CD4-positive, alpha-beta T cell treated with Interleukin-17A for 1 hour (primary cell): ENCODE measurements at regions not wholly inside any gene's neighbourhood (a gene's known extent, or its start where the extent isn't known, plus 50 kb on each side); places are given as distances from the start of the nearest gene placed in this dataset.
"Not testable (repeated sequence)": the region's sequence is repeated elsewhere in the genome, so short reads cannot be mapped to it uniquely, and the experiment has no call there.

Experiments used
- DNase-seq: peaks from one replicate; pipeline ENCODE4 v3.0.0-alpha.2; 2020

DNA sequence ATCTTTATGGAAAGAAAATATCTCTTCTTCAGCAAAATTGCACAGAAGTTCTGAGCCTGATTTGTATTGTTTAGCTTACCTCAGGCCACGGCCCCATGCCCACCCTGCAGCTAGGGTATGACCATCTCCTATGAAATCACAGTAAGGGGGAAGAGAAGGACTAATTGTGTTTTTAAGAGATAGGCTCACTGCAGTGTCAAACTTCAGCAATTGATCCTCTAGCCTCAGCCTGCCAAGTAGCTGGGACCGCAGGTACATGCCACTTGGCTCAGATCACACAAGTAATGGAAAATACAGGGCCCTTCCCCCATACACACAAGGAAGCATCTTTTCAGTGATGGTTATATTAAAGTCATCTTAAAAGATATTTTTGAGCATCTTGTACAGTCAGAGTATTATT, 60.0 kb downstream of the DMAC1 start:
- no peak for DNase-seq

- no peak for DNase-seq
These were observed 64.3 kb downstream of the DMAC1 start for GRCh38 chr9:7735311-7735710.

GRCh38 chr9:7730164-7730445, 69.5 kb downstream of the DMAC1 start:
- no peak for DNase-seq

- DNase-seq, result no peak
These were observed 70.0 kb downstream of the DMAC1 start for GRCh38 chr9:7729371-7730163.

GRCh38 chr9:7721291-7721690, 78.3 kb downstream of the DMAC1 start:
- DNase-seq, result no peak

DNA sequence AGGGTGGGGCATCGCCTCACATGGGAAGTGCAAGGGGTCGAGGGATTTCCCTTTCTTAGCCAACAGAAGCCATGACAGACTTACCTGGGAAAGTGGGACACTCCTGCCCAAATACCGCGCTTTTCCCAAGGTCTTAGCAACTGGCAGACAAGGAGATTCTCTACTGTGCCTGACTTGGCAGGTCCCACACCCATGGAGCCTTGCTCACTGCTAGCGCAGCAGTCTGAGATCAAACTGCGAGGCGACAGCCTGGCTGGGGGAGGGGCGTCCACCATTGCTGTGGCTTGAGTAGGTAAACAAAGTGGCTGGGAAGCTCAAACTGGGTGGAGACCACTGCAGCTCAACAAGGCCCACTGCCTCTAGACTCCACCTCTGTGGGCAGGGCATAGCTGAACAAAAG, 86.5 kb downstream of the DMAC1 start:
- not testable (repeated sequence) for DNase-seq

DNA sequence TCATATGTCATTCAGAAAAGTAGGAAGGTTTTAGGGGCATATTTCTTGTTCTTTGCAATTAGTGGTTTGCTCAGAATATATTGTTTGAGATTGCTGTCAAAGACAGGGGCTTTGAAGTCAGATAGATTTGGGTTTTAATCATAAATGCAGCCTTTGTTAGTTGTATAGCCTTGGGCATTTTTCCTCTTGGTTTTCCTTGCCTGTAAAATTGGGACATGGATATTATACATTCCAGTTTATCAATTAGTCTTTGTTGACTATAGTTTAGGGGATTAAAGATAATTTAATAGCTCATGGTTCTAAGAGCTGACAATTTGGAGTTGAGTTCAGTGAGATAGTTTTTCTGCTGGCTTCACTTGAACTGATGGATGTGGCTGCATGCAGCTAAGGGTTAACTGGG, 88.9 kb downstream of the DMAC1 start:
- no peak for DNase-seq

DNA sequence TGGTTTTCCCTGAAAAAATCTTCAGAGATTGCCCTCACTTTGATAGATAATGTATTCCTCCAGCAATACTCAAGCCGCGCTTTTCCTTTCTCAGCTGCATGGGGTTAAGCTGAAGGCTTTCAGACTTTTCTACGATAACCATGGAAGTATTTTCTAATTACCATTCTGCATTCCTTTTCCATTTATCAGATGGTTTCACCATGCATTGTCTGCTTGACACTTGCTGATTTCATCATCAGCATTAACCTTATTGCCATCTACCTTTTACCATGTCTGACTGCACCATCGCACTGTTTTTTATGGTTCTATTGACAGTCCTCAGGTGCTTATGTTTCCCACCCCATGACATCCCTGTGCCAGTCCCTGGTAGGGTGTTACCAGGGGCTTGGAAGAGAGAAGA, 91.6 kb downstream of the DMAC1 start:
- DNase-seq, result no peak

GRCh38 chr9:7704543-7704942, 95.0 kb downstream of the DMAC1 start:
- no peak for DNase-seq

GRCh38 chr9:7691909-7692308, 107.7 kb downstream of the DMAC1 start:
- DNase-seq, result no peak

DNA sequence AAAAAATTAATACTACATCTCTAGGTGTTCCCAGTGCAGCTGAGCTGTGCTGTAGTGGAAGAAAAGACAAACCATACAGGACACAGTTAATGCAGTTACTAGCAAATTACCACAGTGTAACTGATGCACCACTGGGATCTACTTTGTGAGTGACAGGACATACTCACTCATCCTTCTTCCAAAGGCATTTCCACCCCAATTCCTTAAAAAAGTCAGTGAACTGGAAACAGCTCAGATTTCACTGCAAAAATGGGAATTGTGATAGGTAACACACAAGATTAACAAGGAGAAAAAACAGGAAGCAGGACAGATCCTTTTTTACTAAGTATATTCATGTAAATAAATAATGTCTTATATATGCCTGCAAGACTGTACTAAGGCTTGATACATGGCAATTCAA, 109.6 kb downstream of the DMAC1 start:
- DNase-seq, result no peak

DNA sequence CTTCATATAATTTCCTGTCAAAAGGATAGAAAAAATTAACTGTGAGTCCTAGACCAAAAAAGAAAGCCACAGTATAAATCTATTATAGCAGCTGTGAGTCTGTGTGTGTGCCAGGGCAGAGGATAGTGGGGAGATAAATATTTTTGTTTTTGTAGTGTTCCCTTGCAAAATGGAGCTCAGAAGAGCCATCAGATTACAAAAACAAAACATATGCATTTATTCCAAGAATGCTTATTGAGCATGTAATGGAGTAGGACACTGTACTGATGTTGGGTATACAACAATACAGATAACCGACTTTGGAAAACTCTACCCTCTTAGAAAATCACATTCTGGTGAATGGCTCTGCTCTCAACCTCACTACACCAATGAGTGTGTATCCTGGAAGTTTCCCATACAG, 111.0 kb downstream of the DMAC1 start:
- DNase-seq, result no peak

DNA sequence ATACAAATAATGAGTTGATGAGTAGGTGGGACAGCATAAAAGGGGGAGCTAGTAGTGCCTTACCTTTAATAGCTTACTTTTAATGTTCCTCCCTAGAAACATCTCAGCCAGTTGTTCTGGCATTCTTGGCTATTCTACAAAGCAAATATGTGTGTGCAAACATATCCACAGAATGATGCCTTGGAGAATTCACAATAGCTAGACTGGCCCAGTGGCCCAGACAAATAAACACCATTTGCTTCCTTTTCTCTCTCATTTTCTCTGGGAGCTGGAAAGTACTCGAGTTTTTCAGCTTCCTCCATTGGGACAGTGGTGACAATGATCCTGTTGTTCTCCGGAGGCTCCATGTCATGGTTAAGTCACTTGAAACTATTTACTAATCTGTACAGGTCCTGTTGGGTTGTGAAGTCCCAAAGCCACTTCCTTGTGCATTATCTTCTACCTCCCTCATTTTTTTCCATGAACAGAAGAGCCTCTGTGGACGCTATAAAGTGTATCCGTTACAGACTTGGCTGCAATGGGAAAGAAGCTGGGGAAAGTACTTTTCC, 122.9 kb downstream of the DMAC1 start:
- DNase-seq, result no peak

GRCh38 chr9:7671847-7672246, 127.7 kb downstream of the DMAC1 start:
- no peak for DNase-seq

- DNase-seq, result no peak
These were observed 131.0 kb downstream of the DMAC1 start for GRCh38 chr9:7668541-7668940.

DNA sequence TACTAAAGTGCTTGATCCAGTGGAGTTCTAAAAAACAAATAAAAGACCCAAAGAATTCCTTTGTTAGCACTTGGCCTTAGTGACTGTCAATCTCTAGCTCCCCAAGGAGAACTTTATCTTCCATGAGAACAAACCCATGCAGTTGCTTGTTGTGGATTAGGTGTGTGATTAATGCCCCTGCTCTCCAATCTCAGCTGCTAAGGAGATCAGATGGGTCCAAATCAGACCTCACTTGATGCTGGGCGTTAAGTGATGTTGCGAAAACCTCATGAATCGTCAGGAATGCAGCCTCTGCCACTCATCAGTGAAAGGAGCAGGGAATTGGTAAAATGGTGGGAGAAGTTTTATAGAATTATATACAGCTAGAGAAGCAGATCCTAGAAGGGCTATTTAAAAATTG, 133.7 kb downstream of the DMAC1 start:
- DNase-seq, result no peak

DNA sequence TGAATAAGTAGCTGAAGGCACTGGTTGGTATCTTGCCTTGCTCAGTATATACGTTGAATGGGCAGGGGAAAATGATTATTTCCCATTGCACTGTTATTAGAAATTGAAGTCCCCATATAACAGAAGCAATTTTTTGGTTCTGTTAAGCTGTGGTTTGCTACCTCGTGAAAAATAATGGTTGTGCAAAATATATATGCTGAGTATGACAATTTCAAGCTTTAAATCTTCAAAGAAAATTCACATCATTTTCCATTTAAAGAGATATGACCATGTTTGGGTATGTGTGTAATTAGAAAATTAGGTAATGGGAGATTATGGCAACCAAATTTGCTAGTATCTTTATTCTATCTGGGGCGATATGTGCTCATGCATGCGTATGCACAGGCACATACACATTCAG, 139.8 kb downstream of the DMAC1 start:
- DNase-seq, result no peak

DNA sequence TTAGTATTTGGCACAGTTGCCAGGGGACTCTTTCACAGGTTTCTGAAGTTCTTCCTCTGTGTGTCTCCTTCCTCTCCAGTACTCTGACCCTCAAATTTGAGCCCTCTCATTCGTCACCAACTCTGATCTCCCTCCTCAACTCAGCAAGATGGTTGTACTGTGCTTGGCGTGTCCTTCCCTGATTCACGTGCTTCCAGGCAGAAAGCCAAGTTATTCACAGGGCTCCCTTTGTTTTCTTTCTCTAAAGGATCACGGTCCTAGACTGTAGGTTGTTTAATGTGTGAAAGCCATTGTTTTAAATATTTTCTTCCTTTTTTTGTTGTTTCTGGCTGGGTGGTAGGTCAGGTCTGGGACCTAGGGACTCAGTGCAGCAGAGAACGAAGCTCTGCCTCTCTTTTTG, 142.9 kb downstream of the DMAC1 start:
- DNase-seq, result no peak

DNA sequence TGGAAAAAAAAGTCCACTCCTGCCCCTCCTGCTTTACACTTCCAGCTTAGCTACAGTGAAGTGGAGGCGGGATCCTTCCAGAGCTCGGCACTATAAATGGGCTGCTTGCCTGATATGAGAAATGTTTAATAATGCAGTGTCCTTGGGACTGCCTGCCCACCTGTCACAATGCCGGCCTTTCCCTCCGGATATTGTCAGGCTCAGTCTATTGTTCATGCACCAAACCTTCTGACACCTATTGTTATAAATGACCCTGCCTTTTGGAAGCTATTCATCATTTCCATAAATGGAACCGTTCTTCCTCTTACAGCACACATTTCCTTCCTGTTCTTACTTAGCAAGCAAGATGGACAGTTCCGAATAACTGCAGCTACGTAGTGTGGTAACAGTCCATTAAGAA, 146.3 kb downstream of the DMAC1 start:
- DNase-seq, result no peak

- DNase-seq, result no peak
These were observed 159.3 kb downstream of the DMAC1 start for GRCh38 chr9:7640231-7640630.

GRCh38 chr9:7639471-7639870, 160.1 kb downstream of the DMAC1 start:
- no peak for DNase-seq

DNA sequence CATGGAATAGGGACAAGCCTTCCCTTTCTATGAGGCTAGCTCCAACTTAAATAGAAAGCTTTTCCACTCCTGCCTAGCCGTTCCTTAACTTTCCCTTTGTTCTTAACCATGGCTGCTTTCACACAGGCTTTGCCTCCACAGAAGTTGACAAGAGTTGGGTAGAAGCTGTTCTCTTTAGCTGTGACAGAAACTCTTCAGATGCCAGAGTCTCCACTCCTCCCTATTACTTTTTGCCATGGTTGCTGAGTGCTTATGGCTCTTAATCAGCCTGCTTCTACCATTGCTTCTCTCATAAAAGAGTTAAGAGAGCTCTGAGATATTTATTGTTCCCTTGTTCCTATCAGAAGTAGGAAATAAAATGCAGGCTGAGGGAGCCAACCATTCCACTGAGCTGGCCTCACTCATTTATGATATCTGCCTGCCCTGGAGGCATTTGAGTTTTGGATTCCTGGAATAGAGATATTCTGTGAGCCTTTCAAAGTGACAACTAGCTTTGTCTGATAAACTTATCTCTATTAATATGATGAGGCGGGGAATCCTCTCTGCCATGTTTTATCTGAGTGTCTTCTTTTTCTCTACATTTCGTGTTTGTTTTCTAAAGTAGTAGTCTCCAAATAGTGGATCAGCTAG, 162.6 kb downstream of the DMAC1 start:
- no peak for DNase-seq

- DNase-seq, result no peak
These were observed 163.3 kb downstream of the DMAC1 start for GRCh38 chr9:7636309-7636708.

DNA sequence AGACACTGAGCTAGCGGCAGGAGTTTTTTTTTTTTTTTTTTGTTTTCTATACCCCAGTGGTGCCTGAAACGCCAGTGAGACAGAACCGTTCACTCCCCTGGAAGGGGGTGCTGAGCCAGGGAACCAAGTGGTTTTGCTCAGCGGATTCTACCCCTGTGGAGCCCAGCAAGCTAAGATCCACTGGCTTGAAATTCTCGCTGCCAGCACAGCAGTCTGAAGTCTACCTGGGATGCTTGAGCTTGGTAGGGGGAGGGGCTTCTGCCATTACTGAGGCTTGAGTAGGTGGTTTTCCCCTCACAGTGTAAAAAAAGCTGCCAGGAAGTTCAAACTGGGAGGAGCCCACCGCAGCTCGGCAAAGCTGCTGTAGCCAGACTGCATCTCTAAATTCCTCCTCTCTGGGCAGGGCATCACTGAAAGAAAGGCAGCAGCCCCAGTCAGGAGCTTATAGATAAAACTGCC, 173.0 kb downstream of the DMAC1 start:
- DNase-seq, result peak; percentile 78

GRCh38 chr9:7622481-7622880, 177.1 kb downstream of the DMAC1 start:
- no peak for DNase-seq
